SK-N-SH (cell line): ENCODE measurements at regions not wholly inside any gene's neighbourhood (a gene's known extent, or its start where the extent isn't known, plus 50 kb on each side); places are given as distances from the start of the nearest gene placed in this dataset.

Experiments used
- CTCF ChIP-seq: fragments of 200-600 bp; sonication (generic); IDR thresholded peaks from 2 replicates; pipeline ENCODE4 v1.6.1; 2017; ENCODE audit warnings: antibody characterized with exemption, mild to moderate bottlenecking, moderate library complexity
- EP300 ChIP-seq, 2 experiments: IDR thresholded peaks; 2 replicates each; pipeline versions ENCODE4 v1.4.0 to v1.6.1; 2012; ENCODE audit warnings: borderline replicate concordance in 1 of 2, low read depth in 1 of 2, low read length in 1 of 2
- EZH2phosphoT487 ChIP-seq: fragments of 200-600 bp; sonication (generic); IDR thresholded peaks from 2 replicates; pipeline ENCODE4 v1.6.1; 2017; ENCODE audit warnings: low read depth, mixed run types, mild to moderate bottlenecking, antibody characterized with exemption, moderate library complexity, borderline replicate concordance
- FOSL2 ChIP-seq: IDR thresholded peaks from 2 replicates; pipeline ENCODE4 v1.4.0; 2012; ENCODE audit warnings: low read depth, mild to moderate bottlenecking, moderate library complexity, borderline replicate concordance
- GABPA ChIP-seq: IDR thresholded peaks from 2 replicates; pipeline ENCODE4 v1.4.0; 2012; ENCODE audit warnings: low read depth, mild to moderate bottlenecking
- IRF3 ChIP-seq: fragments of 150-350 bp; IDR thresholded peaks from 2 replicates; pipeline ENCODE4 v1.6.1; 2016; ENCODE audit warnings: mild to moderate bottlenecking, low read depth, low read length
- JUND ChIP-seq: IDR thresholded peaks from 2 replicates; pipeline ENCODE4 v1.4.0; 2012
- MAX ChIP-seq: IDR thresholded peaks from 2 replicates; pipeline ENCODE4 v1.4.0; 2012; ENCODE audit warnings: low read depth
- NFIC ChIP-seq: IDR thresholded peaks from 2 replicates; pipeline ENCODE4 v1.4.0; 2012; ENCODE audit warnings: borderline replicate concordance
- POLR2AphosphoS5 ChIP-seq: IDR thresholded peaks from 2 replicates; pipeline ENCODE4 v1.6.1; 2012; ENCODE audit warnings: low read depth, low read length
- RCOR1 ChIP-seq: fragments of 150-350 bp; IDR thresholded peaks from 2 replicates; pipeline ENCODE4 v1.6.1; 2017; ENCODE audit warnings: antibody characterized with exemption, low read length
- REST ChIP-seq: IDR thresholded peaks from 2 replicates; pipeline ENCODE4 v1.6.1; 2012; ENCODE audit warnings: mild to moderate bottlenecking, low read depth, low read length, moderate library complexity
- TAF1 ChIP-seq: IDR thresholded peaks from 2 replicates; pipeline ENCODE4 v1.6.1; 2012; ENCODE audit warnings: low read depth, mild to moderate bottlenecking, low read length, moderate library complexity, borderline replicate concordance
- USF2 ChIP-seq: fragments of 150-350 bp; IDR thresholded peaks from 2 replicates; pipeline ENCODE4 v1.6.1; 2017; ENCODE audit warnings: antibody characterized with exemption, low read length, low read depth, borderline replicate concordance

- TF ChIP-seq CTCF (no peak), POLR2AphosphoS5 (no peak), USF2 (no peak), EZH2phosphoT487 (no peak), NFIC (no peak), MAX (no peak), RCOR1 (no peak), IRF3 (no peak), JUND (no peak), EP300 (IDR thresholded peaks at IDR 0.05; ENCODE audit: borderline replicate concordance in 1 of 2, low read depth in 1 of 2, low read length in 1 of 2) (no peak), REST (no peak), TAF1 (no peak), FOSL2 (no peak), GABPA (no peak)
Measured at GRCh38 chr2:145861940-145862339, 1342.0 kb upstream of the ZEB2 start.
